Brain microvascular endothelial cell (primary cell): ENCODE measurements at regions not wholly inside any gene's neighbourhood (a gene's known extent, or its start where the extent isn't known, plus 50 kb on each side); places are given as distances from the start of the nearest gene placed in this dataset.

Experiments
- DNase-seq: peaks from one replicate; pipeline ENCODE4 v3.0.0-alpha.2; 2020
- H3K27ac ChIP-seq: fragments of 250-450 bp; sonication (Bioruptor Pico); 2 replicates; pipeline ENCODE4 v1.5.1; 2020; ENCODE audit warnings: mild to moderate bottlenecking, moderate library complexity
- H3K27me3 ChIP-seq: fragments of 250-450 bp; sonication (Bioruptor Pico); replicated peaks from 2 replicates; pipeline ENCODE4 v1.5.1; 2020; ENCODE audit warnings: mild to moderate bottlenecking
- H3K36me3 ChIP-seq: fragments of 250-450 bp; sonication (Bioruptor Pico); replicated peaks from 2 replicates; pipeline ENCODE4 v1.5.1; 2020; ENCODE audit warnings: mild to moderate bottlenecking
- H3K4me3 ChIP-seq: 2 replicates; pipeline ENCODE4 v1.5.1; 2011; ENCODE audit warnings: low read depth, mild to moderate bottlenecking, control low read depth, low read length, moderate library complexity
- CTCF ChIP-seq: IDR thresholded peaks from 2 replicates; pipeline ENCODE4 v1.5.1; 2011; ENCODE audit warnings: low read depth, mild to moderate bottlenecking, moderate library complexity, low read length, control low read depth, inconsistent platforms; ENCODE audit errors: missing control alignments
- in situ Hi-C: cut with HindIII; loops from 2 replicates; pipeline ENCODE4 v1.10.0; 2017; ENCODE audit warnings: low sequenced_read_pairs, low pct_ligation_motif_present

- Histone ChIP-seq H3K36me3 (no peaks in the 10 kb centered on the region), H3K27me3 (no peaks in the 10 kb centered on the region), H3K4me3 (no peak overlapping the region), H3K27ac (no peak overlapping the region)
- in situ Hi-C loops = no loop called here
- no peak for TF ChIP-seq CTCF
- DNase-seq = no peak
These were observed 940.4 kb downstream of the KCNJ2 start for GRCh38 chr17:71109697-71110096.

- H3K27me3 ChIP-seq = no peaks in the 10 kb centered on the region
- in situ Hi-C loops = no loop called here
- H3K27ac ChIP-seq = no peak overlapping the region
- DNase-seq = no peak
- H3K36me3 ChIP-seq = no peaks in the 10 kb centered on the region
- TF ChIP-seq CTCF = no peak
- no peak overlapping the region for H3K4me3 ChIP-seq
These were observed 941.0 kb downstream of the KCNJ2 start for GRCh38 chr17:71110326-71110725.

DNA sequence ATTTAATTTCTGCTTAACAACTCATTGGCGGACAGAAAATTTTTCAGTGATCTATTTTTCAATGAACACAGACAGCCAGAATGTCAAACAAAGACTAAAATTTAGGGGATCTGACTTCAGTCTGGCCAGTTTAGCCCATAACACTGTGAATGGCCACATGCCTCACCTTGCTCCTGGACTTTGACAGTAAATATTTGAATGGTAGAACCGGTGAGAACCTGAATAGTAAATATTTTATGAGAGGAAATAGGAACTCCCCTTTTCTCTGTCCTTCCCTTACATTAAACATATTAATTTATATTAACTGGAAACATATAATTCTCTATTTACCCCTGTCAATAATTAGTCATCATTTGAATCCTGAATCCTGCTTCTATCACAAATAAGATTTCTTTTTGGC, 942.1 kb downstream of the KCNJ2 start:
- no peaks in the 10 kb centered on the region for H3K36me3 ChIP-seq
- no peak overlapping the region for H3K4me3 ChIP-seq
- no peak overlapping the region for H3K27ac ChIP-seq
- no peak for TF ChIP-seq CTCF
- no peak for DNase-seq
- in situ Hi-C loops = no loop called here
- no peaks in the 10 kb centered on the region for H3K27me3 ChIP-seq

GRCh38 chr17:71111934-71112333, 942.6 kb downstream of the KCNJ2 start:
- no peaks in the 10 kb centered on the region for H3K36me3 ChIP-seq
- in situ Hi-C loops = no loop called here
- no peak for TF ChIP-seq CTCF

DNA sequence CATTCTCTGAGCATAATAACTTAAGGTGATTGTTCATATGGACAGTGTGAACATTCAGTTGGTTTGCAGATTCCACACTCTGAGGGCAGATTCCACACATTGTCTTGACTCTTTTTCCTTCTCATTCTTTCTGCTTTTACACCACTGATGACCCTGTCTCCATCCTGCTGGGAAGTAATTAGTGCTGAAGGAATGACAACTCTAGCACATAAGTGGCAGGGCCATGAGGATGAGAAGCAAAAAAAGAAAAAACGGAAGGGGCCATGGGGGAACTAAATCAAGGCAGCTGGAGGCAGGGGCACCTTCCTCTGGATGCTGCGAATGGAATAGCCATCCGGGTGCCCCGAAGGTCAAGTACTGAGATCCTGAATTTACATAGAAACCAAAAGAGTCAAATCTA, 944.0 kb downstream of the KCNJ2 start:
- no peak for DNase-seq
- in situ Hi-C loops = no loop called here
- Histone ChIP-seq H3K4me3 (no peak overlapping the region), H3K27ac (no peak overlapping the region), H3K36me3 (no peaks in the 10 kb centered on the region), H3K27me3 (no peaks in the 10 kb centered on the region)
- TF ChIP-seq CTCF = no peak

More at GRCh38 chr17:71111934-71112333, 942.6 kb downstream of the KCNJ2 start:
- Histone ChIP-seq H3K4me3 (no peak overlapping the region), H3K27me3 (no peaks in the 10 kb centered on the region), H3K27ac (no peak overlapping the region)
- no peak for DNase-seq

- H3K36me3 ChIP-seq = no peaks in the 10 kb centered on the region
- no peak overlapping the region for H3K4me3 ChIP-seq
- no peak for TF ChIP-seq CTCF
- DNase-seq = no peak
- no peaks in the 10 kb centered on the region for H3K27me3 ChIP-seq
- in situ Hi-C loops = no loop called here
- no peak overlapping the region for H3K27ac ChIP-seq
These were observed 945.8 kb downstream of the KCNJ2 start for GRCh38 chr17:71114911-71115668.
